Caco-2 (cell line): ENCODE measurements at regions not wholly inside any gene's neighbourhood (a gene's known extent, or its start where the extent isn't known, plus 50 kb on each side); places are given as distances from the start of the nearest gene placed in this dataset.

Experiments
- BruUV-seq: library from RNA; stranded (reverse); fragments of 400-500 nt; replicated peaks from 2 replicates; lab custom pipeline; 2021; lab: Mats Ljungman, UMichigan
- CTCF ChIA-PET: fragments of 300-600 bp; sonication (Branson Sonifier 250); formaldehyde crosslinking; loops from one replicate; lab custom pipeline; 2022; ENCODE audit warnings: antibody characterized with exemption; lab: Charles Lee
- POLR2A ChIA-PET: fragments of 300-600 bp; sonication (Branson Sonifier 250); formaldehyde crosslinking; loops from one replicate; lab custom pipeline; 2022; ENCODE audit warnings: antibody characterized with exemption; lab: Charles Lee
- DNase-seq, 2 experiments: peaks; one replicate each; pipeline versions ENCODE4 v3.0.0 to v3.0.0-alpha.2; 2020 to 2022
- H3K27me3 ChIP-seq: replicated peaks from 2 replicates; pipeline ENCODE4 v1.6.0; 2011; ENCODE audit warnings: low read length; ENCODE audit not compliant: control insufficient read depth, insufficient read depth
- H3K36me3 ChIP-seq: 2 replicates; pipeline ENCODE4 v1.5.1; 2011; ENCODE audit warnings: low read length; ENCODE audit not compliant: control insufficient read depth, insufficient read depth
- H3K4me1 ChIP-seq: fragments of 250-450 bp; sonication (Bioruptor Pico); 2 replicates; pipeline ENCODE4 v1.5.1; 2020; ENCODE audit warnings: mild to moderate bottlenecking
- H3K4me3 ChIP-seq: 2 replicates; pipeline ENCODE4 v1.5.1; 2011; ENCODE audit warnings: low read depth, mild to moderate bottlenecking, control low read depth, low read length
- H3K9me3 ChIP-seq: fragments of 250-450 bp; sonication (Bioruptor Pico); 2 replicates; pipeline ENCODE4 v1.5.1; 2020; ENCODE audit warnings: mild to moderate bottlenecking, moderate library complexity
- H3K27ac Mint-ChIP-seq: one replicate; pipeline ENCODE4 v1.8.0; 2022; ENCODE audit warnings: mixed read lengths; ENCODE audit not compliant: unreplicated experiment
- H3K27me3 Mint-ChIP-seq: one replicate; pipeline ENCODE4 v1.8.0; 2022; ENCODE audit warnings: mixed read lengths; ENCODE audit not compliant: insufficient read depth, unreplicated experiment
- H3K36me3 Mint-ChIP-seq: one replicate; pipeline ENCODE4 v1.8.0; 2022; ENCODE audit warnings: mild to moderate bottlenecking, mixed read lengths; ENCODE audit not compliant: insufficient read depth, unreplicated experiment
- H3K4me1 Mint-ChIP-seq: one replicate; pipeline ENCODE4 v1.8.0; 2022; ENCODE audit warnings: low read depth, mixed read lengths; ENCODE audit not compliant: unreplicated experiment
- H3K4me3 Mint-ChIP-seq: one replicate; pipeline ENCODE4 v1.8.0; 2022; ENCODE audit warnings: mild to moderate bottlenecking, moderate library complexity, mixed read lengths; ENCODE audit not compliant: unreplicated experiment
- H3K9me3 Mint-ChIP-seq: one replicate; pipeline ENCODE4 v1.8.0; 2022; ENCODE audit warnings: mixed read lengths; ENCODE audit not compliant: unreplicated experiment
- CTCF ChIP-seq, 2 experiments: fragments of 200-600 bp in 1 of 2; IDR thresholded peaks; 1 replicate in 1 of 2; 2 replicates in 1 of 2; pipeline versions ENCODE4 v1.5.1 to v1.8.0; 2011 to 2022; ENCODE audit warnings: antibody characterized with exemption in 1 of 2, control low read depth in 1 of 2, inconsistent platforms in 1 of 2, low read depth in 1 of 2, low read length in 1 of 2, mild to moderate bottlenecking in 1 of 2, moderate library complexity in 1 of 2; ENCODE audit not compliant: insufficient read depth in 1 of 2, severe bottlenecking in 1 of 2, unreplicated experiment in 1 of 2
- intact Hi-C: fragments of 100-400 bp; cut with micrococcal nuclease; formaldehyde crosslinking; loops from one replicate; pipeline ENCODE4 v1.10.0; 2022; ENCODE audit not compliant: unreplicated experiment

GRCh38 chr1:184247671-184248070 is 139.2 kb upstream of the C1orf21 start:
- Histone ChIP-seq H3K4me3 (no peak overlapping the region), H3K4me1 (no peaks in the 10 kb centered on the region), H3K27me3 (no peaks in the 10 kb centered on the region; the same call in 1 of the 2 replicates), H3K36me3 (no peaks in the 10 kb centered on the region), H3K9me3 (no peaks in the 10 kb centered on the region)
- Mint-ChIP-seq H3K9me3 (no peaks in the 10 kb centered on the region), H3K4me1 (peaks cover 4% of the 10 kb centered on the region), H3K4me3 (no peak overlapping the region), H3K36me3 (no peaks in the 10 kb centered on the region), H3K27me3 (peaks cover 18% of the 10 kb centered on the region), H3K27ac (no peak overlapping the region)
- CTCF ChIA-PET: no interaction called here
- no peak for DNase-seq
- no peak for TF ChIP-seq CTCF (IDR thresholded peaks at IDR 0.05; ENCODE audit: insufficient read depth in 1 of 2, low read depth in 1 of 2, low read length in 1 of 2, severe bottlenecking in 1 of 2, unreplicated experiment in 1 of 2)
- intact Hi-C loops: no loop called here
- POLR2A ChIA-PET: no interaction called here
- BruUV-seq: no TSS peak

- no peaks in the 10 kb centered on the region for H3K27me3 ChIP-seq
- CTCF ChIA-PET: no interaction called here
- H3K4me1 Mint-ChIP-seq: no peaks in the 10 kb centered on the region
These were observed 132.9 kb upstream of the C1orf21 start for GRCh38 chr1:184253921-184254320.

GRCh38 chr1:184254849-184255248 is 132.0 kb upstream of the C1orf21 start:
- Mint-ChIP-seq H3K4me3 (no peak overlapping the region), H3K4me1 (no peaks in the 10 kb centered on the region), H3K27ac (no peak overlapping the region), H3K27me3 (peaks cover 14% of the 10 kb centered on the region), H3K36me3 (no peaks in the 10 kb centered on the region), H3K9me3 (no peaks in the 10 kb centered on the region)
- POLR2A ChIA-PET: no interaction called here
- no peak overlapping the region for H3K4me3 ChIP-seq
- H3K36me3 ChIP-seq: no peaks in the 10 kb centered on the region
- H3K27me3 ChIP-seq: no peaks in the 10 kb centered on the region
- BruUV-seq: no TSS peak
- DNase-seq: no peak
- no peak for TF ChIP-seq CTCF (IDR thresholded peaks at IDR 0.05; ENCODE audit: insufficient read depth in 1 of 2, low read depth in 1 of 2, low read length in 1 of 2, severe bottlenecking in 1 of 2, unreplicated experiment in 1 of 2)
- CTCF ChIA-PET: no interaction called here
- no peaks in the 10 kb centered on the region for H3K4me1 ChIP-seq
- intact Hi-C loops: no loop called here
- H3K9me3 ChIP-seq: no peaks in the 10 kb centered on the region

More at GRCh38 chr1:184253921-184254320, 132.9 kb upstream of the C1orf21 start:
- H3K9me3 Mint-ChIP-seq: no peaks in the 10 kb centered on the region
- H3K9me3 ChIP-seq: no peaks in the 10 kb centered on the region
- H3K4me3 Mint-ChIP-seq: no peak overlapping the region
- DNase-seq: no peak
- intact Hi-C loops: no loop called here
- H3K36me3 ChIP-seq: no peaks in the 10 kb centered on the region
- peaks cover 18% of the 10 kb centered on the region for H3K27me3 Mint-ChIP-seq
- no peak overlapping the region for H3K4me3 ChIP-seq
- POLR2A ChIA-PET: no interaction called here
- TF ChIP-seq CTCF (IDR thresholded peaks at IDR 0.05; ENCODE audit: insufficient read depth in 1 of 2, low read depth in 1 of 2, low read length in 1 of 2, severe bottlenecking in 1 of 2, unreplicated experiment in 1 of 2): no peak
- BruUV-seq: no TSS peak
- H3K4me1 ChIP-seq: no peaks in the 10 kb centered on the region
- H3K27ac Mint-ChIP-seq: no peak overlapping the region
- H3K36me3 Mint-ChIP-seq: no peaks in the 10 kb centered on the region
